Loucy (cell line): ENCODE measurements at regions not wholly inside any gene's neighbourhood (a gene's known extent, or its start where the extent isn't known, plus 50 kb on each side); places are given as distances from the start of the nearest gene placed in this dataset.

ENCODE experiments used
- EZH2phosphoT487 ChIP-seq: fragments of 200-600 bp; IDR thresholded peaks from 2 replicates; pipeline ENCODE4 v1.6.1; 2018; ENCODE audit warnings: antibody characterized with exemption, mild to moderate bottlenecking, moderate library complexity, borderline replicate concordance
- TF ChIP-seq, protein P1 (sequence below): fragments of 200-600 bp; sonication (generic); conservative IDR thresholded peaks from 2 replicates; pipeline ENCODE4 v1.5.1; 2014; ENCODE audit warnings: mild to moderate bottlenecking, antibody characterized with exemption, low read length

DNA sequence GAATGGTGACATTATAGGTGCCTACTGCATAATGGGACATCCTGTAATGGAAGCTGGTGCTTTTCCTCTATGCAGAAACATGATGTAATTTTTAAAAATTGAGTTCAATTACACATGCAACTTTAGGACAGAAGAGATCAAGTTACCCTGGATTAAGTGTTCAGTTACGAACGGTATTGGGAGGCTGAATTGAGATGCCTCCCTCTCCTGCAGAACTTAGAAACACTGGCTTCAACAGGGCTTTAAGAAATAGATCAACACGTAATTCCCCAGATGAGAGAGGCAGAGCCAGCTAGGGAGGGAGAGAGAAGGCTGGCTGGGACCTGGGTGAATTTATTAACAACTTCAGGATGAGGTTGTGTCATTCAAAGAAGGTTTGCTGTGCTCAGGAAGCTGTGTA lies 232.8 kb downstream of the CDH26 start:
- TF ChIP-seq, protein P1, sequence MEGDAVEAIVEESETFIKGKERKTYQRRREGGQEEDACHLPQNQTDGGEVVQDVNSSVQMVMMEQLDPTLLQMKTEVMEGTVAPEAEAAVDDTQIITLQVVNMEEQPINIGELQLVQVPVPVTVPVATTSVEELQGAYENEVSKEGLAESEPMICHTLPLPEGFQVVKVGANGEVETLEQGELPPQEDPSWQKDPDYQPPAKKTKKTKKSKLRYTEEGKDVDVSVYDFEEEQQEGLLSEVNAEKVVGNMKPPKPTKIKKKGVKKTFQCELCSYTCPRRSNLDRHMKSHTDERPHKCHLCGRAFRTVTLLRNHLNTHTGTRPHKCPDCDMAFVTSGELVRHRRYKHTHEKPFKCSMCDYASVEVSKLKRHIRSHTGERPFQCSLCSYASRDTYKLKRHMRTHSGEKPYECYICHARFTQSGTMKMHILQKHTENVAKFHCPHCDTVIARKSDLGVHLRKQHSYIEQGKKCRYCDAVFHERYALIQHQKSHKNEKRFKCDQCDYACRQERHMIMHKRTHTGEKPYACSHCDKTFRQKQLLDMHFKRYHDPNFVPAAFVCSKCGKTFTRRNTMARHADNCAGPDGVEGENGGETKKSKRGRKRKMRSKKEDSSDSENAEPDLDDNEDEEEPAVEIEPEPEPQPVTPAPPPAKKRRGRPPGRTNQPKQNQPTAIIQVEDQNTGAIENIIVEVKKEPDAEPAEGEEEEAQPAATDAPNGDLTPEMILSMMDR, result no peak
- TF ChIP-seq EZH2phosphoT487, result no peak
